ENCODE measurements at regions not wholly inside any gene's neighbourhood (a gene's known extent, or its start where the extent isn't known, plus 50 kb on each side); places are given as distances from the start of the nearest gene placed in this dataset.
"Not testable (repeated sequence)": the region's sequence is repeated elsewhere in the genome, so short reads cannot be mapped to it uniquely, and the experiment has no call there.

DNA sequence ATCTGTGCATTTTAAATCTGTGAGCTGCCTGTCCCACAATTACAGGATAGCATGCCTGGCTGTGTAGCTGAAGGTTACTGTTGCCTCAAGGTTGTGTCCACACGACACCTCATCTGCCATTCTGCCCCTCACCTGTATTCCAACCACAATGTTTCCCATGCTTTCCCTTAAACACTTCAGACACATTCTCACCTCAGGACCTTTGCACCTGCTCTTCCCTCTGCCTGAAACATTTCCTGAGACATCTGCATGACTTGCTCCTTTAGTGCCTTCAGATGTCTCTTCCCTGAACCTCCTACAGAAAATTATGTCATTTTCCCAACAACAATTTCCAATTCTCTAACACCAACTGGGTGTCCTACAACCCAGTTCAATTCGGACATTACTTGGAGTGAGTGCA is 120.4 kb downstream of the ZNF608 start:
- CTCF ChIA-PET = no interaction called here
- Mint-ChIP-seq H3K27ac (no peak overlapping the region), H3K4me3 (no peak overlapping the region), H3K27me3 (peaks cover 26% of the 10 kb centered on the region), H3K9me3 (ENCODE audit: low read depth) (no peaks in the 10 kb centered on the region), H3K36me3 (ENCODE audit: low read depth) (no peaks in the 10 kb centered on the region), H3K4me1 (no peaks in the 10 kb centered on the region)
- intact Hi-C loops (cut with DNase I, micrococcal nuclease) = no loop called here
- ATAC-seq = no peak
- POLR2A ChIA-PET = no interaction called here
- DNase-seq = no peak

DNA sequence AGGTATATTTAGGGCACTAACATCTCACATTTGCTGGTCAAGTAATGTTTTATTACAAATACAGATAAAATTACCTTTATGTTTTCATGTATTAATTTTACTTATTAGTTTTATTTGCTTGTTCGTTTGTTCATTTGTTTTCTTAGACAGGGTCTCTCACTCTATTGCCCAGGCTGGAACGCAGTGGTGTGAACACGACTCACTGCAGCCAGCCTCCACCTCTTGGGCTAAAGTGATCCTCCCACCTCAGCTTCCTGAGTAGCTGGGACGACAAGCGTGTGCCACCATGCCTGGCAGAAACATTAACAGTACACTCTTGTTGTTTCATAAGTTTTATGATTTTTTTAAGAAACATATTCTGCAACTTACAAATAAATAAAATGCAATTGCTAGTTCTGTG is 123.2 kb downstream of the ZNF608 start:
- ChIA-PET CTCF (no interaction called here), POLR2A (no interaction called here)
- H3K4me3 Mint-ChIP-seq = no peak overlapping the region

DNA sequence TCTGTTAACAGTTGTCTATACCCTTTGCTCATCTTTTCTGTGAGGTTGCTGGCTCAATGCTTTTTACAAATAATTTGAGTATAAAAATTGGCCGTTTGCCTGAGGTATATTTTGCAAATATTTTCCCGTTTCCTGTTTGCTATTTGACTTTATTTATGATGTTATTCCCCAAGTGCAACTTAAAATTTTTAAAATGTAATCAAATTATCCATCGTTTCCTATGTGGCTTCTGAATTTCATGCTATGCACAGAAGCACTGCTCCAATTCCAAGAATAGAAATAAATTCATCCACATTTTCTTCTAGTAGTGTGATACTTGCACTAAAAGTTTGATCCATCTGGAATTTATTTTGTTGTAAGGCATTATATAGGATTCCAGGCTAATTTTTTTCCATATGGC is 123.6 kb downstream of the ZNF608 start:
- ATAC-seq = no peak
- no peaks in the 10 kb centered on the region for H3K9me3 Mint-ChIP-seq (ENCODE audit: low read depth)
- peaks cover 21% of the 10 kb centered on the region for H3K27me3 Mint-ChIP-seq
- no peaks in the 10 kb centered on the region for H3K4me1 Mint-ChIP-seq
- intact Hi-C loops (cut with DNase I, micrococcal nuclease) = no loop called here
- no peak for DNase-seq
- no peaks in the 10 kb centered on the region for H3K36me3 Mint-ChIP-seq (ENCODE audit: low read depth)
- no peak overlapping the region for H3K4me3 Mint-ChIP-seq
- POLR2A ChIA-PET = no interaction called here
- no peak overlapping the region for H3K27ac Mint-ChIP-seq
- CTCF ChIA-PET = no interaction called here

More for the DNA sequence above, 123.2 kb downstream of the ZNF608 start:
- ATAC-seq = no peak
- Mint-ChIP-seq H3K36me3 (ENCODE audit: low read depth) (no peaks in the 10 kb centered on the region), H3K9me3 (ENCODE audit: low read depth) (no peaks in the 10 kb centered on the region), H3K27me3 (peaks cover 23% of the 10 kb centered on the region), H3K27ac (no peak overlapping the region), H3K4me1 (no peaks in the 10 kb centered on the region)
- intact Hi-C loops (cut with DNase I, micrococcal nuclease) = no loop called here
- DNase-seq = no peak

DNA sequence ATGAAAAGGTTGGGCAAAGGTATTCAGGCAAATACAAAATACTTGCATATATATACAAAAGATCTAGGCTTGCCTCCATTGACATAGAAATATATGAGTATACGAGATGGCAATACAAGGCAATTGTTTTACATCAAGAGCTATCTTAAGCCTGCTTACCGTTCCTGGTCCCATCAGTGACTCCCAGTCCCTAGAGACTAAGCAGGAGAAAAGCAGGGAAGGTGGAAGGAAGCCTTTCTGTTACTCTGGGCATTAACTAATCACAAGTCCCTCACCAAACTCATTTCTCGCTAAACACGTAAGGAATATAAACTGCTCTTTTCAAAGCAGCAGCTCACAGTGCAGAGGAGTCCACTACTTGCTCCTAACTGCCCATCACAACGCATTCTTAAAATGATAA is 125.2 kb downstream of the ZNF608 start:
- POLR2A ChIA-PET = no interaction called here
- CTCF ChIA-PET = no interaction called here
- ATAC-seq = no peak

DNA sequence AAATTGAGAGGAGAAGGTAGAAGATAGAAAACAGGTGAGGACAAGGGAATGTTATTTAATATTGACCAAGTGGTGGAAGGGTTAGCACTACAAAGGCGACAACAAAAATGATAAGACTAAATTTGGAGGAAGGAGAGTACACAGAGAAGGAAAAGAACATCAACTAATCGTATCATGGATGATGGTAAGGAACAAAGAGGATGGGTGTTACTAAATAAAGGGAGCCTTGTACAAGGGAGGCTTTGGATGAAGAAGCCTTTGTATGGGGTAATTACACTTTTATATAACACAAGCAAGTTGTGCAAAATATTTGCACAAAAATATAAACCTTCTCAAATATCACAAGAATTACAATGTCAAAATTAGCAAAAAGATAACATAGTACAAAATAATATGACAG is 125.7 kb downstream of the ZNF608 start:
- H3K9me3 Mint-ChIP-seq (ENCODE audit: low read depth) = no peaks in the 10 kb centered on the region
- CTCF ChIA-PET = no interaction called here

More for the DNA sequence above, 125.2 kb downstream of the ZNF608 start:
- no peaks in the 10 kb centered on the region for H3K9me3 Mint-ChIP-seq (ENCODE audit: low read depth)
- H3K4me1 Mint-ChIP-seq = no peaks in the 10 kb centered on the region
- no peak for DNase-seq
- H3K27ac Mint-ChIP-seq = no peak overlapping the region
- intact Hi-C loops (cut with DNase I, micrococcal nuclease) = no loop called here
- H3K27me3 Mint-ChIP-seq = peaks cover 18% of the 10 kb centered on the region
- no peak overlapping the region for H3K4me3 Mint-ChIP-seq
- no peaks in the 10 kb centered on the region for H3K36me3 Mint-ChIP-seq (ENCODE audit: low read depth)

DNA sequence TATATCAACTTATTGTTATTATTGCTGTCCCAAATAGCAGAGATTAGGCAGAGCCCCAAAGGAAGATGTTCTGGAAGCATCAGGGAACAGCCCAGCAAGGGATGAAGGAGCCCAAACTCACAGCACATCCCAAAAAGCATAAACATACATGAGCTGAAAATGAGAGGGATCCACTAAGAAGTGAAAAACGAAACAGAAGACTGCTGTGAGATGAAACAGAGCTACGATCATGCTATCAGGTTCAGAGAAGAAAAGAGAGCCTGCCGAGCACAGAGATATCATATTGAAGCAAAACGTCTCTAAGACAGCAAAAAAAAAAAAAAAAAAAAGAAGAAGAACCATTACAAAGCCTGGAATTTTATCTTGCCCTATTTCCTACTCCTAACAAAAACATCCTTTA is 127.3 kb downstream of the ZNF608 start:
- intact Hi-C loops (cut with DNase I, micrococcal nuclease) = no loop called here
- Mint-ChIP-seq H3K4me1 (no peaks in the 10 kb centered on the region), H3K36me3 (ENCODE audit: low read depth) (no peaks in the 10 kb centered on the region), H3K9me3 (ENCODE audit: low read depth) (no peaks in the 10 kb centered on the region), H3K27me3 (peaks cover 6% of the 10 kb centered on the region), H3K27ac (no peak overlapping the region), H3K4me3 (no peak overlapping the region)
- ATAC-seq (no peak), DNase-seq (no peak)
- ChIA-PET POLR2A (no interaction called here), CTCF (no interaction called here)

More for the DNA sequence above, 125.7 kb downstream of the ZNF608 start:
- ATAC-seq (no peak), DNase-seq (no peak)
- POLR2A ChIA-PET = no interaction called here
- H3K27ac Mint-ChIP-seq = no peak overlapping the region
- H3K4me1 Mint-ChIP-seq = no peaks in the 10 kb centered on the region
- H3K27me3 Mint-ChIP-seq = peaks cover 14% of the 10 kb centered on the region
- H3K36me3 Mint-ChIP-seq (ENCODE audit: low read depth) = no peaks in the 10 kb centered on the region
- H3K4me3 Mint-ChIP-seq = no peak overlapping the region
- intact Hi-C loops (cut with DNase I, micrococcal nuclease) = no loop called here

DNA sequence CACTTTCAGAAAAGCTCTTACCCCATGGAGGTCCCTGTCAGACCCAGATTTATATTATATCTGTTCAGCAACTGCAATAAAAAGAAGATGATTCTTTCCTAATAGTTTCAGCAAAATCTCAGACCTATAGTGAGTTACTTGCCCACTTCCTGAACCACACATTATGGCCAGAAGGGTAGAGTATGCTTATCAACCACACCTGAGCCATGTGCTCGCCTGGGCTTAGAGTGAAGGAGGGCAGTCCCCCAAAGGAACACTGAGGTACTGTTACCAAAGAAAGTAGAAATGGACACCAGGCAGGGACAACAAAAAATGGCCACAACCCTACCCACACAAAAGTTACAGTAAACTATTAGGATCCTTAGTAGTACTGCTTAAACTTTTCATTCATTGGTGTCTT is 128.7 kb downstream of the ZNF608 start:
- Mint-ChIP-seq H3K36me3 (ENCODE audit: low read depth) (no peaks in the 10 kb centered on the region), H3K9me3 (ENCODE audit: low read depth) (no peaks in the 10 kb centered on the region), H3K27ac (no peak overlapping the region), H3K27me3 (peaks cover 6% of the 10 kb centered on the region), H3K4me3 (no peak overlapping the region), H3K4me1 (no peaks in the 10 kb centered on the region)
- intact Hi-C loops (cut with DNase I, micrococcal nuclease) = no loop called here
- CTCF ChIA-PET = no interaction called here
- DNase-seq = no peak
- ATAC-seq = no peak
- POLR2A ChIA-PET = no interaction called here

DNA sequence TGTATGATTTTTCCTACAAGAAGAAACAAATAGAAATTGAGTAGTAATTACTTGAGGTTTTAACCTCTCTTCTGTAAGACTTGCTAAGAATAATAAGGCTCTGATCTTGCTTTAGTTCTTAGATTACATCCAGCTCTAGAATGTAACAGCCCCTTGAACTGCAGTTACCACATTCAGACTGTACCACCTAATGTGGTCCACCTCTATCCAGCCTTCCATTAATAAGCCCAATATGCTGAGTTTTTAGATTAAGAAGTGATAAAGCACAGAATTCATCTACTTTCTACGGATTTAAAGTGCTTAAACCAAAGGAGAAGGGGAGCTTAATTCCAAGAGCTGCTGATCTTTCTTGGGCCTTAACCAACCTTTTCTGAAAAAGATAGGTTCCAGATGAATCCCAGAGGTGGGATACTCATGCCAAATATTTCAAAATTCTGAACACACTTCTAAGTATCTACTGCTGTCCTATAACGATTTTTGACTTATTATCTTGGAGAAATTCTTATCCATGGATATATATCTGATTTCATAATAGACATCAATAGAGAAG is 131.5 kb downstream of the ZNF608 start:
- Mint-ChIP-seq H3K36me3 (ENCODE audit: low read depth) (no peaks in the 10 kb centered on the region), H3K27me3 (no peaks in the 10 kb centered on the region), H3K9me3 (ENCODE audit: low read depth) (no peaks in the 10 kb centered on the region), H3K4me3 (no peak overlapping the region), H3K4me1 (no peaks in the 10 kb centered on the region), H3K27ac (no peak overlapping the region)
- DNase-seq (no peak), ATAC-seq (no peak)
- intact Hi-C loops (cut with DNase I, micrococcal nuclease) = no loop called here
- CTCF ChIA-PET = no interaction called here
- POLR2A ChIA-PET = no interaction called here

DNA sequence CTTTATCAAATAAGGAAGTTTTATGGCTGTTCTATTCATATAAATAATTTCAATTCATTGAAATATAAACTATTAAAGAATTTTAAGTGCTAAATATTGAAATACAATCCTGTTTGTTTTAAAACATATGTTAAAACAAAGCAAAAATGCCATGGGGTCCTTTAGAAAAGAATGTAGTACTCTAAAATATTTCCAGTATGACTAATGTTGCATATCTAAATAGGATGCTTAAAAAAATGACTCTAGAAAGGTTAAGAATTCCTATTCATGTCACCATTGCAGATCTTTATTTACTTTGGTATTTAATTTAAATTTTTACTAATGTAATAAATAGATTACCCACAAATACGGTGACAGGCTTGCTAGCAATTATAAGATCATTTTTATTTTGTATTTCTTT is 132.3 kb downstream of the ZNF608 start:
- no peak for ATAC-seq
- no peaks in the 10 kb centered on the region for H3K27me3 Mint-ChIP-seq
- no peak overlapping the region for H3K27ac Mint-ChIP-seq
- H3K4me3 Mint-ChIP-seq = no peak overlapping the region
- intact Hi-C loops (cut with DNase I, micrococcal nuclease) = no loop called here
- ChIA-PET POLR2A (no interaction called here), CTCF (no interaction called here)
- DNase-seq = no peak
- H3K9me3 Mint-ChIP-seq (ENCODE audit: low read depth) = no peaks in the 10 kb centered on the region
- H3K4me1 Mint-ChIP-seq = no peaks in the 10 kb centered on the region
- no peaks in the 10 kb centered on the region for H3K36me3 Mint-ChIP-seq (ENCODE audit: low read depth)

DNA sequence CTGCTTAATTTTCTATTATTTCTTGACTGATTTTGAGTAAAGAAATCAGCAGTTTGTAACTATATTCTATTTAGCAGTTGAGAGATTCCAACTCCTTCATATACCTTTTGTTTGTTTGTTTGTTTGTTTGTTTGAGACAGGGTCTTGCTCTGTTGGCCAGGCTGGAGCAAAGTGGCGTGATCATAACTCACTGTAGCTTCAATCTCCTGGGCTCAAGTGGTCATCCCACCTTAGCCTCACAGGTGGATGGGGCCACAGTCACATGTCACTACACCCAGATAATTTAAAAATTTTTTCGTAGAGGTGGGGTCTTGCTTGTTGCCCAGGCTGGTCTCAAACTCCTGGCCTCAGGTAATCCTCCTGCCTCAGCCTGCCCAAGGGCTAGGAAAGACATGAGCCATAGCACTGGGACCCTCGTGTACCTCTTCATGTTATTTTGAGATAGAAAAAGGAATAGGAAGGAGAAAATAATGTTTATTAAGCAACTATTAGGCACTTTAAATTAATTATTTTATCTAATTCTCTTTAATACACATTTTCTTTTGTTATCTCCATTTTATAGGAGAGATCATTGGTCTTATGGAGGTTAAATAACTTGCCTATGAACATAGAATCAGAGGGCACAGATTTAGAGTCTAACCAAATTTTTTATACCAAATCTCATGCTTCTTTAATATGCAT is 133.0 kb downstream of the ZNF608 start:
- DNase-seq = no peak
- CTCF ChIA-PET = no interaction called here
- intact Hi-C loops (cut with DNase I, micrococcal nuclease) = no loop called here
- Mint-ChIP-seq H3K36me3 (ENCODE audit: low read depth) (no peaks in the 10 kb centered on the region), H3K9me3 (ENCODE audit: low read depth) (no peaks in the 10 kb centered on the region), H3K27ac (no peak overlapping the region), H3K27me3 (peaks cover 1% of the 10 kb centered on the region), H3K4me1 (no peaks in the 10 kb centered on the region), H3K4me3 (no peak overlapping the region)
- no peak for ATAC-seq
- POLR2A ChIA-PET = no interaction called here

DNA sequence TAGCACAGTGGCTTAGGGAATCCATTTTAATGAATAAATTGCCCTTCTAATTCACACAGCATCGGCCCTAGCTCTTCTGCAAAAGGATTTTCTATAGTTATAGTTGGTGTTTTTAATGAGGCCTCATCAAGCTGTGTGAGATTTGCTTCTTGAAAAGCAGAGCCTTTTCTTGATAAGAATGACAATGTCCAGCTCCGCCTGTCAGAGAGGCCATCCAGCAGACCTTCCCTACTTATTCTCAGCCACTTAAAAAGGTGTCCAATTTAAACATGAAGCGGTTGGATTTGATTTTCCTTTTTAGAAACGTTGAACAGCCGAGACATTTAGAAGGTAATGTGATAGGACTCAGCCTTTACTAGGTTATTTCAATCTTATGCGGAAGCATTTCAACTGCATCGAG is 134.4 kb downstream of the ZNF608 start:
- ATAC-seq (no peak), DNase-seq (no peak)
- intact Hi-C loops (cut with DNase I, micrococcal nuclease) = no loop called here
- no peak overlapping the region for H3K27ac Mint-ChIP-seq
- H3K4me3 Mint-ChIP-seq = no peak overlapping the region
- ChIA-PET CTCF (no interaction called here), POLR2A (no interaction called here)
- no peaks in the 10 kb centered on the region for H3K9me3 Mint-ChIP-seq (ENCODE audit: low read depth)
- H3K27me3 Mint-ChIP-seq = peaks cover 10% of the 10 kb centered on the region
- no peaks in the 10 kb centered on the region for H3K36me3 Mint-ChIP-seq (ENCODE audit: low read depth)
- no peaks in the 10 kb centered on the region for H3K4me1 Mint-ChIP-seq

DNA sequence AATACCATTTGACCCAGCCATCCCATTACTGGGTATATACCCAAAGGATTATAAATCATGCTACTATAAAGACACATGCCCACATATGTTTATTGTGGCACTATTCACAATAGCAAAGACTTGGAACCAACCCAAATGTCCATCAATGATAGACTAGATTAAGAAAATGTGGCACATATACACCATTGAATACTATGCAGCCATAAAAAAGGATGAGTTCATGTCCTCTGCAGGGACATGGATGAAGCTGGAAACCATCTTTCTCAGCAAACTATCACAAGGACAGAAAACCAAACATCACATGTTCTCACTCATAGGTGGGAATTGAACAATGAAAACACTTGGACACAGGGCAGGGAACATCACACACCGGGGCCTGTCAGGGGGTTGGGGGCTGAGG is 135.2 kb downstream of the ZNF608 start:
- H3K4me3 Mint-ChIP-seq; H3K36me3 Mint-ChIP-seq (ENCODE audit: low read depth); H3K9me3 Mint-ChIP-seq (ENCODE audit: low read depth); ATAC-seq; H3K4me1 Mint-ChIP-seq; H3K27me3 Mint-ChIP-seq; DNase-seq; POLR2A ChIA-PET; intact Hi-C loops (cut with DNase I, micrococcal nuclease); H3K27ac Mint-ChIP-seq; CTCF ChIA-PET: not testable (repeated sequence)

DNA sequence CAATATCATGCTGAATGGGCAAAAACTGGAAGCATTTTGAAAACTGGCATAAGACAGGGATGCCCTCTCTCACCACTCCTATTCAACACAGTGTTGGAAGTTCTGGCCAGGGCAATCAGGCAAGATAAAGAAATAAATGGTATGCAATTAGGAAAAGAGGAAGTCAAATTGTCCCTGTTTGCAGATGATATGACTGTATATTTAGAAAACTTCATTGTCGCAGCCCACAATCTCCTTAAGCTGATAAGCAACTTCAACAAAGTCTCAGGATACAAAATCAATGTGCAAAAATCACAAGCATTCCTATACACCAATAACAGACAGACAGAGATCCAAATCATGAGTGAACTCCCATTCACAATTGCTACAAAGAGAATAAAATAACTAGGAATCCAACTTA is 136.8 kb downstream of the ZNF608 start:
- H3K27me3 Mint-ChIP-seq; ATAC-seq; H3K36me3 Mint-ChIP-seq (ENCODE audit: low read depth); H3K27ac Mint-ChIP-seq; H3K4me1 Mint-ChIP-seq; CTCF ChIA-PET; DNase-seq; H3K4me3 Mint-ChIP-seq; intact Hi-C loops (cut with DNase I, micrococcal nuclease); POLR2A ChIA-PET; H3K9me3 Mint-ChIP-seq (ENCODE audit: low read depth): not testable (repeated sequence)

Measured in activated CD4-positive, alpha-beta T cell treated with anti-CD3 and anti-CD28 coated beads for 36 hours (primary cell).